ENCODE measurements at regions not wholly inside any gene's neighbourhood (a gene's known extent, or its start where the extent isn't known, plus 50 kb on each side); places are given as distances from the start of the nearest gene placed in this dataset.

DNA sequence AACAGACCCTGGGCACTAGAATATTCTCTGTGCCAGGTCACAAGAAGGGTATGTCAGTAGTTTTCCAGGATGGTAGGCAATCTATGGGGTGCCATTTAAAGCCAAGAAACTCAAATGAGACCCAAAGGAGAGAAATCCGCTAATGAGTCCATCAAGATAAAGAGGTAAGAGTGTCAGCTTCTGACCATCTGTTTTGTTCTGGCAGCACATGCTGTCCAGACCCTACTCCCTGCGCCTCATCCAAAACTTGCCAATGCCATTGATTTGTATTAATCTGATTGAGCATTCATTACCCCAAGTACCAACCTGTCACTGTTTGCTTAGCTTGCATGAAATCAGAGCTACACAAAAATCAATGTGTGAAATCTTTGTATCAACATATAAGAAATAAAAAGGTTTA is 229.0 kb downstream of the BLID start:
- BruUV-seq (replicated peaks) = no TSS peak
- H3K27ac ChIP-seq (ENCODE audit: low read depth, low read length) = no peak overlapping the region
- RAD21 ChIA-PET (ENCODE audit: low non-redundant PET in 1 of 2, low total read pairs in 2 of 2, uncharacterized antibody in 2 of 2, unreplicated experiment in 2 of 2) = no interaction called here
- TF ChIP-seq CEBPB (IDR thresholded peaks at IDR 0.05; ENCODE audit: low read depth) (no peak), SIN3A (IDR thresholded peaks at IDR 0.05; ENCODE audit: low read depth) (no peak), ZFX (IDR thresholded peaks at IDR 0.05) (no peak), RAD21 (IDR thresholded peaks at IDR 0.05; ENCODE audit: low read depth) (no peak), CTCF (IDR thresholded peaks at IDR 0.05 in 2 of 3, conservative IDR thresholded peaks at IDR 0.05 in 1 of 3; ENCODE audit: borderline replicate concordance in 1 of 3, insufficient read depth in 1 of 3, low read depth in 2 of 3, low read length in 2 of 3) (no peak), ZNF274 (IDR thresholded peaks at IDR 0.05; ENCODE audit: low read depth, low read length) (no peak), TCF7L2 (IDR thresholded peaks at IDR 0.05; ENCODE audit: borderline replicate concordance, extremely low read depth, insufficient read depth, insufficient read length) (no peak), EZH2 (IDR thresholded peaks at IDR 0.05) (no peak)
- TF ChIP-seq, protein P1, sequence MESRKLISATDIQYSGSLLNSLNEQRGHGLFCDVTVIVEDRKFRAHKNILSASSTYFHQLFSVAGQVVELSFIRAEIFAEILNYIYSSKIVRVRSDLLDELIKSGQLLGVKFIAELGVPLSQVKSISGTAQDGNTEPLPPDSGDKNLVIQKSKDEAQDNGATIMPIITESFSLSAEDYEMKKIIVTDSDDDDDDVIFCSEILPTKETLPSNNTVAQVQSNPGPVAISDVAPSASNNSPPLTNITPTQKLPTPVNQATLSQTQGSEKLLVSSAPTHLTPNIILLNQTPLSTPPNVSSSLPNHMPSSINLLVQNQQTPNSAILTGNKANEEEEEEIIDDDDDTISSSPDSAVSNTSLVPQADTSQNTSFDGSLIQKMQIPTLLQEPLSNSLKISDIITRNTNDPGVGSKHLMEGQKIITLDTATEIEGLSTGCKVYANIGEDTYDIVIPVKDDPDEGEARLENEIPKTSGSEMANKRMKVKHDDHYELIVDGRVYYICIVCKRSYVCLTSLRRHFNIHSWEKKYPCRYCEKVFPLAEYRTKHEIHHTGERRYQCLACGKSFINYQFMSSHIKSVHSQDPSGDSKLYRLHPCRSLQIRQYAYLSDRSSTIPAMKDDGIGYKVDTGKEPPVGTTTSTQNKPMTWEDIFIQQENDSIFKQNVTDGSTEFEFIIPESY (IDR thresholded peaks at IDR 0.05; ENCODE audit: extremely low read depth, insufficient replicate concordance, low read length) = no peak
- TF ChIP-seq, protein P2, sequence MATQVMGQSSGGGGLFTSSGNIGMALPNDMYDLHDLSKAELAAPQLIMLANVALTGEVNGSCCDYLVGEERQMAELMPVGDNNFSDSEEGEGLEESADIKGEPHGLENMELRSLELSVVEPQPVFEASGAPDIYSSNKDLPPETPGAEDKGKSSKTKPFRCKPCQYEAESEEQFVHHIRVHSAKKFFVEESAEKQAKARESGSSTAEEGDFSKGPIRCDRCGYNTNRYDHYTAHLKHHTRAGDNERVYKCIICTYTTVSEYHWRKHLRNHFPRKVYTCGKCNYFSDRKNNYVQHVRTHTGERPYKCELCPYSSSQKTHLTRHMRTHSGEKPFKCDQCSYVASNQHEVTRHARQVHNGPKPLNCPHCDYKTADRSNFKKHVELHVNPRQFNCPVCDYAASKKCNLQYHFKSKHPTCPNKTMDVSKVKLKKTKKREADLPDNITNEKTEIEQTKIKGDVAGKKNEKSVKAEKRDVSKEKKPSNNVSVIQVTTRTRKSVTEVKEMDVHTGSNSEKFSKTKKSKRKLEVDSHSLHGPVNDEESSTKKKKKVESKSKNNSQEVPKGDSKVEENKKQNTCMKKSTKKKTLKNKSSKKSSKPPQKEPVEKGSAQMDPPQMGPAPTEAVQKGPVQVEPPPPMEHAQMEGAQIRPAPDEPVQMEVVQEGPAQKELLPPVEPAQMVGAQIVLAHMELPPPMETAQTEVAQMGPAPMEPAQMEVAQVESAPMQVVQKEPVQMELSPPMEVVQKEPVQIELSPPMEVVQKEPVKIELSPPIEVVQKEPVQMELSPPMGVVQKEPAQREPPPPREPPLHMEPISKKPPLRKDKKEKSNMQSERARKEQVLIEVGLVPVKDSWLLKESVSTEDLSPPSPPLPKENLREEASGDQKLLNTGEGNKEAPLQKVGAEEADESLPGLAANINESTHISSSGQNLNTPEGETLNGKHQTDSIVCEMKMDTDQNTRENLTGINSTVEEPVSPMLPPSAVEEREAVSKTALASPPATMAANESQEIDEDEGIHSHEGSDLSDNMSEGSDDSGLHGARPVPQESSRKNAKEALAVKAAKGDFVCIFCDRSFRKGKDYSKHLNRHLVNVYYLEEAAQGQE (IDR thresholded peaks at IDR 0.05; ENCODE audit: low read depth) = no peak
- CTCF ChIA-PET = no interaction called here
- no peaks in the 10 kb centered on the region for H4K20me1 ChIP-seq (ENCODE audit: insufficient read depth)
- no peak overlapping the region for H2AFZ ChIP-seq (ENCODE audit: low read depth, low read length, poor library complexity, severe bottlenecking)
- no peaks in the 10 kb centered on the region for H3K9me3 ChIP-seq (ENCODE audit: control insufficient read depth in 1 of 2, insufficient read depth in 1 of 2, low read depth in 1 of 2, low read length in 2 of 2)
- no peak overlapping the region for H3K4me2 ChIP-seq (ENCODE audit: low read length)
- H3K36me3 ChIP-seq (ENCODE audit: control insufficient read depth in 1 of 2, insufficient read depth in 2 of 2, low read length in 2 of 2) = no peaks in the 10 kb centered on the region
- H3K27me3 ChIP-seq (ENCODE audit: insufficient read depth, low read length) = no peaks in the 10 kb centered on the region
- H3K9ac ChIP-seq (ENCODE audit: low read length) = no peak overlapping the region
- H3K4me3 ChIP-seq (replicated peaks in 1 of 2; ENCODE audit: low read depth in 1 of 2, low read length in 2 of 2) = no peak overlapping the region
- no peak for DNase-seq (ENCODE audit: low read depth, low spot score)
- intact Hi-C loops (cut with micrococcal nuclease) = no loop called here
- peaks cover 0 to 2% of the 10 kb centered on the region in 2 experiments; a peak in 1 of 4 replicates for H3K4me1 ChIP-seq (ENCODE audit: control insufficient read depth in 1 of 2, insufficient read depth in 2 of 2, low read length in 2 of 2)
- no peak for ATAC-seq
- H3K79me2 ChIP-seq (ENCODE audit: insufficient read depth, low read length) = no peaks in the 10 kb centered on the region
- H3K9me2 ChIP-seq (ENCODE audit: insufficient read depth) = no peaks in the 10 kb centered on the region
- POLR2A ChIA-PET = no interaction called here

Measured in HCT116 (cell line).